GM12874 (cell line): ENCODE measurements at regions not wholly inside any gene's neighbourhood (a gene's known extent, or its start where the extent isn't known, plus 50 kb on each side); places are given as distances from the start of the nearest gene placed in this dataset.

Experiments
- TF ChIP-seq, protein P1 (sequence below): IDR thresholded peaks from 2 replicates; pipeline ENCODE4 v1.5.1; 2011; ENCODE audit warnings: low read depth, mild to moderate bottlenecking, control low read depth, low read length, moderate library complexity; ENCODE audit not compliant: insufficient read depth

DNA sequence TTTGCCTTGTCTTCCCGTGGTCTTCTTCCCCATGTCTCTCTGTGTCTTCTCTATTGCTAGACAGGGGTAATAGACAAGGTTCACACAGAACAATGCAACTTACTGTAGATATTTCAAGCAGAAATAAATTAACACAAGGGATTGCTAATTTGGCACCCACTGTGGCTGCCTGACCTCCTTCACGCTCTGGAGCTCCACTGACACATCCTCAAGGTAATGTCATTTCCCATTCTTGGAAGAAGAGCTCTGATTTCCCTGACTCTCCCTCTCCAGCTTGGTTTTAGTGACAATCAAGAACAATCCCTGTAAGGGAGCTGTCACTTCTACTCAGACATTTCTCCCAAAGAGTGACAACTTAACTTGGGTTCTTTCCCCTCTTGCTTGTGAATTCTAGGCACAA, 105.4 kb upstream of the NAP1L1 start:
- TF ChIP-seq, protein P1, sequence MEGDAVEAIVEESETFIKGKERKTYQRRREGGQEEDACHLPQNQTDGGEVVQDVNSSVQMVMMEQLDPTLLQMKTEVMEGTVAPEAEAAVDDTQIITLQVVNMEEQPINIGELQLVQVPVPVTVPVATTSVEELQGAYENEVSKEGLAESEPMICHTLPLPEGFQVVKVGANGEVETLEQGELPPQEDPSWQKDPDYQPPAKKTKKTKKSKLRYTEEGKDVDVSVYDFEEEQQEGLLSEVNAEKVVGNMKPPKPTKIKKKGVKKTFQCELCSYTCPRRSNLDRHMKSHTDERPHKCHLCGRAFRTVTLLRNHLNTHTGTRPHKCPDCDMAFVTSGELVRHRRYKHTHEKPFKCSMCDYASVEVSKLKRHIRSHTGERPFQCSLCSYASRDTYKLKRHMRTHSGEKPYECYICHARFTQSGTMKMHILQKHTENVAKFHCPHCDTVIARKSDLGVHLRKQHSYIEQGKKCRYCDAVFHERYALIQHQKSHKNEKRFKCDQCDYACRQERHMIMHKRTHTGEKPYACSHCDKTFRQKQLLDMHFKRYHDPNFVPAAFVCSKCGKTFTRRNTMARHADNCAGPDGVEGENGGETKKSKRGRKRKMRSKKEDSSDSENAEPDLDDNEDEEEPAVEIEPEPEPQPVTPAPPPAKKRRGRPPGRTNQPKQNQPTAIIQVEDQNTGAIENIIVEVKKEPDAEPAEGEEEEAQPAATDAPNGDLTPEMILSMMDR: no peak

DNA sequence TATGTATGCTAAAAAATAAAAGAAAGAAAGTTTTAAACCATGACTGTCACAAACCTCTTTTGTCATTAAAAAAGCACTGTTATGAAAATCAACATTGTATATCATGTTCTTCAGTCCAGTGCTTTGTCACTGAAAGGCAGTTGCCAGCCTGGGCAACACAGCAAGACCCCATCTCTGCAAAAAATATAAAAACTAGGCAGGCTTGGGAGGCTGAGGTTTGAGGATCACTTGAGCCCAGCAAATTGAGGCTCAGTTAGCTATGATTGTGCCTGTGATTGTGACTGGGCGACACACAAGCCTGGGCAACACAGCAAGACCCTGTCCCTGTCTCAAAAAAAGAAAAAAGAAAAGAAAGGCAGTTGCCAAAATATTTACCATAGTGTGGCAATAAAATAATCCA, 102.7 kb upstream of the NAP1L1 start:
- TF ChIP-seq, protein P1: no peak

DNA sequence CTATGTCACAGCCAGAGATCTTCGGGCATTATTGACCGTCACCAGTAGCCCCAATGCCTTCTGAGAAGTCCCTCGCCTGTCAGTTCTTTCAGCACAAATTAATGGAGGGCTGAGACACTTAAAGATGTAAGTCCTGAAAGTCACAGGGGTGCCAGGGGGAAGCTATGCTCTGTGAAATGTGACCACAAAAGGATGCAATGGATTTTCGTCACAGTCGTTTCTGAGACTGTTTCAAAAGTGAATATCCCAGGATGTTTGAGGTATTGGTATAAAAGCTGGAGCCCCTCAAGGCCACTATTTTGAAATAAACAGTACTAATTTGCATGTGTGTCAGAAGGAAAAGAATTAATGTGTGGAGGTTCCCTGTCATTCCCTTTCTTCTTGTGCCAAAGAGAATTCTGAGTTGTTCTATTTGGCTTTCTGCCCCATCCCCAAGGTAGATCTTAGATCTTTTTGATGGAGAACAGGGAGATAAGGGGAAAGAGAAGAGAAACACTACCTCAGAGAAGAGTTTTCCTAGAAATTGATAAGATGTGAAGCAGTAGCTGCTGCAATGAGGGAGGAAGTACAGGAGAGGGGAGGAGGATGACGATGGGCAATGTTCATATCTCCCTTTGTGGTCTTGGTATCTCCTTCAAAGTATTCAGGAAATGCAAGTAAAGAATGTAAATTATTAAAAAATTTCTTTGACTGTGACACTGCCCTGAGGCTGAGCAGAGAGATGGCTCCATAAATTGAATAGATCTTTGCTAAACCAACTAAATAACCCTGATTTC, 101.8 kb upstream of the NAP1L1 start:
- TF ChIP-seq, protein P1: no peak

DNA sequence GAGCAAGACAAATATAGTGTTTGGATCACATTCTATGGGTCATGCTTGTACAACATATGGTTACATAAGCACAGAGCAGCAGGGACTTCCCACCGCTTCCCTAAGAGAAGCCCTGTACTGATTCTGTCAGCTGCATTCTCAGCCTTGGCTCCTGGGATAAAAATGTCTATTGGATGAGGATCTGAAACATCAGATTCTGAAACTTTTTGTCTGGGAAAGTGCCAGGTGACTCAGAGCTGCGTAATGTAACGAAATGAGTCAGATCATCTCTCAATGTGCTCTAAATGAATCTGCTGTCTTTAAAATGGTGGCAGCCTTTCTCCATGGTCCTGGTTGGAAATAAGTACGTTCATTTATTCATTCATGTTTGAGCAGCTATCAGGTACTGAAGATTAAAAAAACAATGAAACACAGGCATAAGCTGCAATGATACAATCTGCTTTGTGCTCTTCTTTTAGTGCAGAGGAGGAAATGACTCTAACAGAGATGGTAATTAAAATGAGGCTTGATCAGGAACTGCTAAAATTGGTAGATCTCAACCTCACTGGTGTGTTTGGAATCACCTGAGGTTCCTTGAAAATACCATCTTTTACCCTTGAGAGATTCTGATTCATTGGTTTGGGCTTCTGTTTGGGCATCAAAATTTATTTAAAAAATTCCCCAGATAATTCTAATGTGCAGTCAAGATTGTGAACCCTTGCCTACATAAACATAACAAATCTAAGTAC, 99.1 kb upstream of the NAP1L1 start:
- TF ChIP-seq, protein P1: no peak

DNA sequence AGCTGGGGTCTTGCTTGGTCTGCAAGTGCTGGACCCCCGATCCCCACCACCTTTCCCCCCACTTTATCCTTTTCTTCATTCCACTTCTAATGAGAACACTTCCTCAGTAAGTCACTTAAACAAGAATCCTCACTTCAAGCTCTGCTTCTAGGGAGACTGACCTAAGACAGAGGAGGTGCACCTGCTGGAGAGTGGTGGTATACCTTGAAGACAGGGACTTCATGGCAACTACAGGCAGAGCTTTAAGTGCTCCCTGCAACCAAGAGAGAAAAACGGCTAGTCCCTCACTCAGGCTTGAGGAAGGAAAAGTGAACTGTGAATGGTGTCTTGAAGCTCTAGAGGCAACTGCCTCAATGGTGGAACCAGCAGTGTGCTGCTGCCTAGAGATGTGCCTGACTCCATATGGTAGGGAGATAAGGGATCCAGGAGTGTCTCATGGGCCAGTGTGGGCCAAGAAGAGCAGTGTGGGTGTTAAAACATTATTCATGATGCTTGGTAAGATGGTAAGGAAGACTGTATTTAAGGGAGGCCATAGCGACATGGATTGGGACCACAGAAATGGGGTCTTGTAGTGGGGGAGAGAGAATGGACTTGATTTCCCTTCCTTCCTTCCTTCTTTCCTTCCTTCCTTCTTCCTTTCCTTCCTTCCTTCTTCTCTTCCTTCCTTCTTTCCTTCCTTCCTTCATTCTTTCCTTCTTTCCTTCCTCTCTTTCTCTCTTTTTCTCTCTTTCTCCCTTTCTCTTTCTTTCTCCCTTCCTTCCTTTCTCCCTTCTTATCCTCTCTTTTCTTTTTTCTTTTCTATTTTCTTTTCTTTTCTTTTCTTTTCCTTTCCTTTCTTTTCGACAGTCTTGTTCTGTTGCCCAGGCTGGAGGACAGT, 96.2 kb upstream of the NAP1L1 start:
- TF ChIP-seq, protein P1: no peak

DNA sequence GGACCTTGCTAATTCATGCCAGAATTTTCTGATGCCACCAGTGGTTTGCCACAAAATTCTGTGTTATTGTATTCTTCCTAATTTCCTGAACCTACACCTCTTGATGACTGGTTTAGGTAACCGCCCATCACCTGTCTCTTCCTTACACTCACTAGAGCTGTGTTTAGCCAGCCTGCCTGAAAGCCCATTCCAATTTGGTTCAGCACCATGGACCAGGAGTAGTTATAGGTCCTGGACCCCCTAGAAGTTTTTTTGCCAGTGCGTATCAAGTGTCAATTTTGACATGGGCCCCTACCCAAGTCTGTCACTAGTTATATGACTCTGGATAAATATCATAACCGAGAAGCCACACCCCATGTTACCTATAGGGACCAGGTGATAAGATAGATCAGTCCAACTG, 94.0 kb upstream of the NAP1L1 start:
- TF ChIP-seq, protein P1: no peak

DNA sequence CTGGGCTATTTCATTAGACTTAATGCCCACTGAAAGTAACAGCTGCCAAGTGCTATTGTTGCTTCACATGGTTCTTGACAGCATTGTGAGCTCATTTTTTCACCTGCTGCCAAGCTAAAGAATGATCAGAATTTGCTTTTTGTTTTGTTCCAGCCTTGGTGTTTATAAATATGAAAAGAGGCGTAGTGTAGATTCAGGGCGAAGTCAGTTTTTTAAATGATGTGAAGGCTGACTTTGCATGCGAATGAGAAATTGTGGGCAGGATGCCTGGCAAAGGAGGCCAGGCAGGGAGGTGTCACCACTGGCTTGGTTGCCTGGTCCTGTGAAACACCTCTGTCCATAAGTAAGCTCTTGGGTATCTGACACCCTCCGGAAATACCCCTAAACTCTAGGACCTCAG, 93.3 kb upstream of the NAP1L1 start:
- TF ChIP-seq, protein P1: no peak
